DMS53 (cell line): ENCODE measurements at regions not wholly inside any gene's neighbourhood (a gene's known extent, or its start where the extent isn't known, plus 50 kb on each side); places are given as distances from the start of the nearest gene placed in this dataset.

Source experiments
- DNase-seq: peaks from one replicate; lab custom pipeline; 2025; lab: John Stamatoyannopoulos, UW

DNA sequence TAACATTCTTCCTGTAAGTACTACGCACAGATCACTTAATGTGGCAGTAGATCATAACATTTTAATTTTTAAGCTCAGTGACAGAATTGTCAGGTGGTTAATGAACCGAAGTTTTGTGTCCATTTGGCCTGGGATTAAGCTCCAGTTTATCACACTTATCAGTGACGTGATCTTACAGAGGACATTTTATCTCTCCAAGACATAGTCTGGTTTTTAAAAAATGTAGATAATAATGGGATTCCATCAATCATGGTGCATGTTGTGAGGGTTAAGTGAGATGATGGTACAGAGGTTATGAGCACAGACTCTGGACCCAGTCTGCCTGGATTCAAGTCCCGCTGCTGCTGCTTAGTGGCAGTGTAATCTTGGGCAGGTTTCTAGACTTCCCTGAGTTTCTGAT is 66.0 kb upstream of the ZFAND5 start:
- DNase-seq, result no peak

DNA sequence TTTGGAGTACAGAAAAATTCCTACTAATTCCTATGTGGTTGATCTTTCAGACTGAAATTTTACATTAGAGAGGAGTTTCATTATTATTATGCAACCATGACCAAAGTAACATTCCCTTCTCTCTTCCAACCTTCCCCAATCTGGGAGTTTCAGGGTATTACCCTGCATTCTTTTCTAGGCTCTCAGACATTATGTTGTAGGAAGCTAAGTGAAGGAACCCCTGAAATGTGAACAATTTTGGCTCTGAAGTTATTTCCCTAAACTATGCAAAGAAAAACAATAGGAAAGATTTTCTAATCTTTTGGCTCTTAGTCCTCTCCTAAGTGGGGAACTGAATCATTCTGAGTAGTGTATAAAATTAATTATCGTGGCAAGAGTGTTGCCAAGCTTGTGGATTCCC is 63.3 kb upstream of the ZFAND5 start:
- no peak for DNase-seq

GRCh38 chr9:72427801-72428200 is 62.8 kb upstream of the ZFAND5 start:
- no peak for DNase-seq

DNA sequence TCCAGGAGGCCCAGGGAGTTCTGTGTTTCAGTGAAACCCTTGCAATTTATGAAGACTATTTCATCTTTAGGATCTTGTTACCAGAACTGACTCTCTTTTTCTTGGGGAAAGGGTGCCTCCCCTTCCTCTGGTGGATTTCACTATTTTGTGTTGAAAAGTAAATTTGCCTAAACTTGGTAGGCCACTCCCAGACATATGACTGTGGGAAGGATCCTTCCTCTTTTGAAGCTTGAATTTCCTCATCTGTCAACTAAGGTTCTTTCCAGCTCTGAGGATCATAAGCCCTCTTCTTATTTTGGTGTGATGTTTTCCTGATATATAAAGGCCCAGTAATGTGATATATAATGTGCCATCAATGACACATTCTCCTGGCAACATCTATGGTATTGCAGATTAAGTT is 59.1 kb upstream of the ZFAND5 start:
- no peak for DNase-seq

DNA sequence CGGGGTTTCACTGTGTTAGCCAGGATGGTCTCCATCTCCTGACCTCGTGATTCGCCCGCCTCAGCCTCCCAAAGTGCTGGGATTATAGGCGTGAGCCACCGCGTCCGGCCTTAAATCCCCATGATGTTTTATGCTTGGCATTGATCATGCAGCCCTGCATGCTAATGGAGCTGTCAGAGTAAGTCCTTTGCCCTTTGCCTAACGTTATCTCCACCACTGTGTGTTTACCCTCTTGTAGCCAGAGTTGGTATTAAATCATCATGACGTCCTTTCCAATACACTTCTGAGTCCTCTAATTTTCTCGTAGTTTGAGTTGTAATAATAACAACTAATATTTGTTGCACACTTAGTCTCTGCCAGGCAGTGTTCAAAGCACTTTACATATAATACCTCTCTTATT is 57.2 kb upstream of the ZFAND5 start:
- no peak for DNase-seq

DNA sequence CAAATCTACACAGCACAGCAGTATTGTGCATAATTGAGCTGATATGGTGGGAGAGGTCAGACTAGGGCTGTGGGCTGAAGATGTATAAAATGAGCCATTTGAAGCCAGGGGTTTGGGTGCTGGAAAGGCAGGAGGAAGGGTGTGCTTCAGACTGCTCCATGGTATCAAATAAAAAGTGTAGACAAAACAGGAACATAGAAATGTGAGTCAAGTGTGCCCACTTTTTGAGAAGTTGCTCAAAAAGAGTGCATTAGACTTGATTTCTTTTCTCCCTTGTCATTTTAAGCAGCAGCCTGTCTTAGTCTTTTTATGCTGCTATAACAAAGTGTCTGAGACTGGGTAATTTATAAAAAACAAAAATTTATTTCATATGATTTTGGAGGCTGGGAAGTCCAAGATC is 55.8 kb upstream of the ZFAND5 start:
- DNase-seq, result no peak

GRCh38 chr9:72415948-72416347 is 50.9 kb upstream of the ZFAND5 start:
- no peak for DNase-seq

DNA sequence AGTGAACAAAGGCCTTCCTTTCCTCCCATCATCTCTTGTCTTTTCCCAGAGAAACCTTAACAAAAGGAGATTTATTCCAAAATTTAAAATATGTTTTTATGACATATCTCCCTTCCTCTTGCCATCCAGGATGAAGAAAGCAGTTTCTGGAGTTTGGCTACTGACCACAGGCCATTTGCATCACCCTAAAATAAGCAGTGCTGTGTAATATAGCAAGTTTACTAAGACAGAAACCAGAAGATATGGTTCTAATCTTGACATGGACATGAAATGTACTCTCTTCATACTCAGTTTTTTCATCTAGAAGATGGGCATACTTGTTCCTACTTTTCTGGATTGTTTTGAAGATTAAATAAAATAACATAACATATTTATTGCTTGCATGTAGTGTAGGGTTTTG is 50.2 kb upstream of the ZFAND5 start:
- DNase-seq, result no peak
